Epithelial cell of esophagus (primary cell): ENCODE measurements at regions not wholly inside any gene's neighbourhood (a gene's known extent, or its start where the extent isn't known, plus 50 kb on each side); places are given as distances from the start of the nearest gene placed in this dataset.
A peak's percentile ranks its signal among the peaks of the same experiment; 100 is the strongest.

Source experiments
- DNase-seq: peaks from one replicate; pipeline ENCODE4 v3.0.0; 2010; ENCODE audit warnings: low read depth
- H3K4me3 ChIP-seq: 2 replicates; pipeline ENCODE4 v1.5.1; 2011; ENCODE audit warnings: mild to moderate bottlenecking, low read length, control low read depth
- TF ChIP-seq, protein P1 (sequence below): IDR thresholded peaks from 2 replicates; pipeline ENCODE4 v1.5.1; 2011; ENCODE audit warnings: low read depth, mild to moderate bottlenecking, low read length, control low read depth, inconsistent platforms; ENCODE audit not compliant: insufficient read depth; ENCODE audit errors: missing control alignments

DNA sequence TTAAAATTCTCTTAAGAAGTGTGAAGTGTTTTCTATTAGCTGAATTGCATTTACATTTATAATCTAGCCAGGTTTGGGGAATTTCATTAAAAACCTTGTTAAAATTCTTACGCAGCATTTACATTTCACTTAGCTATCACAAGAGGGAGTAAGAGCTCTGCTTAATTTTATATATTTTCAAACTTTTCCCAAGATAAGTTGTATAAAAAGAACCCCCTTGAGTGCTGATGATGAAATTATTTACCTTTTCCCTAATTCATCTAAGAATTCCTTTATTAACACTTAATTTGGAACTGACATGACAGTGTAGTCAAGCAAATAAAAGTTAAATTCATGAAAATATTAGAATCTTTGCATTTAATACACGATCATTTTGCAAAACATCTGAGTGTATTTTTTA lies 54.2 kb upstream of the ZSWIM2 start:
- no peak overlapping the region for H3K4me3 ChIP-seq
- peak; percentile 8 for DNase-seq
- TF ChIP-seq, protein P1, sequence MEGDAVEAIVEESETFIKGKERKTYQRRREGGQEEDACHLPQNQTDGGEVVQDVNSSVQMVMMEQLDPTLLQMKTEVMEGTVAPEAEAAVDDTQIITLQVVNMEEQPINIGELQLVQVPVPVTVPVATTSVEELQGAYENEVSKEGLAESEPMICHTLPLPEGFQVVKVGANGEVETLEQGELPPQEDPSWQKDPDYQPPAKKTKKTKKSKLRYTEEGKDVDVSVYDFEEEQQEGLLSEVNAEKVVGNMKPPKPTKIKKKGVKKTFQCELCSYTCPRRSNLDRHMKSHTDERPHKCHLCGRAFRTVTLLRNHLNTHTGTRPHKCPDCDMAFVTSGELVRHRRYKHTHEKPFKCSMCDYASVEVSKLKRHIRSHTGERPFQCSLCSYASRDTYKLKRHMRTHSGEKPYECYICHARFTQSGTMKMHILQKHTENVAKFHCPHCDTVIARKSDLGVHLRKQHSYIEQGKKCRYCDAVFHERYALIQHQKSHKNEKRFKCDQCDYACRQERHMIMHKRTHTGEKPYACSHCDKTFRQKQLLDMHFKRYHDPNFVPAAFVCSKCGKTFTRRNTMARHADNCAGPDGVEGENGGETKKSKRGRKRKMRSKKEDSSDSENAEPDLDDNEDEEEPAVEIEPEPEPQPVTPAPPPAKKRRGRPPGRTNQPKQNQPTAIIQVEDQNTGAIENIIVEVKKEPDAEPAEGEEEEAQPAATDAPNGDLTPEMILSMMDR, result peak; percentile 29
